HG03103 (cell line): ENCODE measurements at regions not wholly inside any gene's neighbourhood (a gene's known extent, or its start where the extent isn't known, plus 50 kb on each side); places are given as distances from the start of the nearest gene placed in this dataset.
"Not testable (repeated sequence)": the region's sequence is repeated elsewhere in the genome, so short reads cannot be mapped to it uniquely, and the experiment has no call there.

Experiments used
- ATAC-seq: cut with Tn5 transposase; IDR thresholded peaks from one replicate; pipeline ENCODE4 v1.9.1; 2021; ENCODE audit warnings: low read depth; ENCODE audit not compliant: unreplicated experiment

DNA sequence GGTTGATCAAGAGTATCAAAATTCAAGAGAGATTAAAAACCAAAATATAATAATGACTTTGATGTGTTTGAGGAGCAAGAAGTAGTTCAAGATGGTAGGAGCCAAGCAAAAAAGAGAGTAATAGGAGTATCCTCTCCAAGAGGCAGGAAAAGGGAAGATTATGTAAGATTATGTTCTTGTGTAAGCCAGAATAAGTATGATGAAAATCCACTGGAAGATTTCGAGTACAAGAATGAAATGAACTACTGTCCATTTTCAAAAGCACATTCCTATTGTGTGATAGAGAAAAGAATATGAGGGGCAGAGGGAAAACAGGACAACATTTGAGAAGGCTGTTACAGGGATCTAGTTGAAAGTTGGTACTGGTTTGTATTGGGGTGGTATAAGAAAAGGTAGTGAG, 659.6 kb upstream of the INTU start:
- no peak for ATAC-seq

GRCh38 chr4:126976850-126977632, 655.7 kb upstream of the INTU start:
- ATAC-seq = no peak

- ATAC-seq = no peak
Observed at GRCh38 chr4:126986005-126986404, 646.8 kb upstream of the INTU start.

- no peak for ATAC-seq
Observed at GRCh38 chr4:126986828-126987227, 645.9 kb upstream of the INTU start.

GRCh38 chr4:126991965-126992364, 640.8 kb upstream of the INTU start:
- ATAC-seq = no peak

GRCh38 chr4:126992910-126993309, 639.8 kb upstream of the INTU start:
- no peak for ATAC-seq

GRCh38 chr4:126993351-126993750, 639.4 kb upstream of the INTU start:
- no peak for ATAC-seq

- no peak for ATAC-seq
Observed at GRCh38 chr4:126995235-126995634, 637.5 kb upstream of the INTU start.

- ATAC-seq = no peak
Observed at GRCh38 chr4:127000110-127000509, 632.6 kb upstream of the INTU start.

DNA sequence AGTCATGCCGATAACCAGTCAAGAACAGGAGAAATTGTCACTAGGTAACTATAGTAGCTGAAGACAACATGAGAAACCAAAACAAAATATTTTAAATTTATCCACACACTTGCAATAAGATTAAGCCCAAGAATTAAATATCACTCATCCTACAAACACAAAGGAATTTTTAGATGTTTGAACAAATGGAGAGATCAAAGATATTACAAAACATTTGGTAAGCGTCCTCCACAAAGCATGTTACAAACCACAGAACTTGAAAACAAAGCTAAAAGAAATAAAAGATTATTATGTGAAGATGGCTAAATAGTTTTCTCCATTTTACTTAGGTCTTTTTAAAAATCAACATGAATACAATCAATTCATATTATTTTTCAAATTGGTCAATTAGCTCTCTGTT, 631.9 kb upstream of the INTU start:
- no peak for ATAC-seq

GRCh38 chr4:127001933-127002332, 630.8 kb upstream of the INTU start:
- ATAC-seq = no peak

GRCh38 chr4:127006446-127006877, 626.3 kb upstream of the INTU start:
- no peak for ATAC-seq

- no peak for ATAC-seq
Observed at GRCh38 chr4:127007305-127007704, 625.5 kb upstream of the INTU start.

GRCh38 chr4:127012549-127012948, 620.2 kb upstream of the INTU start:
- ATAC-seq = no peak

- ATAC-seq = no peak
Observed at GRCh38 chr4:127015667-127016117, 617.1 kb upstream of the INTU start.

GRCh38 chr4:127018381-127018780, 614.4 kb upstream of the INTU start:
- ATAC-seq = no peak

GRCh38 chr4:127020831-127021230, 611.9 kb upstream of the INTU start:
- not testable (repeated sequence) for ATAC-seq

GRCh38 chr4:127036296-127036695, 596.5 kb upstream of the INTU start:
- no peak for ATAC-seq

- no peak for ATAC-seq
Observed at GRCh38 chr4:127045861-127046260, 586.9 kb upstream of the INTU start.

GRCh38 chr4:127047930-127048329, 584.8 kb upstream of the INTU start:
- no peak for ATAC-seq

DNA sequence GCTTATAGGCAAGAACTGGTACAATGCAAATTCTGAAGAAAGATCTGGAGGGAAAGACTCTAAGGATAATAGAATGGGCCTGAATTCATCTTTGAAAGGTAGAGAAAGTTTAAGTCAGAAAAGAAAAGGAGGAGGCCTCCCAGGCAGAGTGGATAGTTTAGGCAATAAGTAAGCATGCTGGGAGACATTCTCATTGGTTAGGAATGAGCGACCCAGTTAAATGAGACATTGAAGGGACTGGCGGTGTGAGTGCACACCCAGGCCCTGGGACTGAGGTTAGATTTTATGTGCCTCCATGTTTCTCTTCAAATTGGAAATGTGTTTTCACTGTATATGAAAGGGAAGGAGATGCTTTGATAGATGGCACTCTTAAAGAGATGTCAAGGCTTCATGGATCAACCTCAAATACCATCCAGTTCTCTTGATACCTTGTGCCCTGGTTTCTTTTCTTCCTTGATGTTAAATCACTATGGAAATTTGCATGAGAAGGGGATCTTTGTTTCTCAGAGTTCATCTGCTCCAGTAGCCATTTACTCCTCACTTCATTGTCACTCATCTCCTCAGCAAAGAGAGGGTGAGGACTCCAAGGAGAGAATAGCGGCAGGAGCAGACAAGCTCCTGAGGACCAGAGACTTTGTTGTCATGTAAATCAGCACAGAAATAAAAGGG, 584.2 kb upstream of the INTU start:
- no peak for ATAC-seq

DNA sequence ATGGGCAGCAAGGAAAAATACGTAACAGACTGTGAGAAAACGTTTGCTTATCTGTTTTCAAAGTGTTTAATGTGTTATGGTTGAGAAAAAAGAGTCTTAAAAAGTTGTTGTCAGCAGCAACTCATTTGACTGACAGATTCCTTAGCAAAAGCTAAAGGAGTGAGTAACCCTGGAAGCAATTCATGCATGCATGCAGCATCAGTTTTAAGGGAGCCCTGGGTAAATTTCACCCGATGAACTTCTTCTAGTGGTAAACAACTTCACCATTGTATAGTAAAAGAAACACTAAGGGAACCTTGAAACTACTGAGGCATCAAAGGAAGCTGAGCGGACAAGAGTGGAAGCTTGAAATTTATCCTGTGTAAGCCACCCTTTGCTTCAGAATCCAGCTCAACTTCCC, 583.2 kb upstream of the INTU start:
- ATAC-seq = no peak
